Testis (tissue), 2 donors: ENCODE measurements at regions not wholly inside any gene's neighbourhood (a gene's known extent, or its start where the extent isn't known, plus 50 kb on each side); places are given as distances from the start of the nearest gene placed in this dataset.

ENCODE experiments used
- DNase-seq: peaks from one replicate; pipeline ENCODE4 v3.0.0-alpha.2; 2019
- H3K27ac ChIP-seq, 2 donors: fragments of 200-600 bp; sonication (generic); one replicate each; pipeline ENCODE4 v1.5.1; 2019
- H3K27me3 ChIP-seq: fragments of 200-600 bp; sonication (generic); one replicate; pipeline ENCODE4 v1.5.1; 2019
- H3K36me3 ChIP-seq: fragments of 200-600 bp; sonication (generic); one replicate; pipeline ENCODE4 v1.5.1; 2017; ENCODE audit warnings: low read depth; ENCODE audit errors: missing control alignments
- H3K4me1 ChIP-seq: fragments of 200-600 bp; sonication (generic); one replicate; pipeline ENCODE4 v1.5.1; 2019
- H3K4me3 ChIP-seq, 2 donors: fragments of 200-600 bp; sonication (generic); one replicate each; pipeline ENCODE4 v1.5.1; 2017 to 2019
- H3K9me3 ChIP-seq: fragments of 200-600 bp; sonication (generic); one replicate; pipeline ENCODE4 v1.5.1; 2017
- POLR2A ChIP-seq: fragments of 450-650 bp; IDR thresholded peaks from one replicate; pipeline ENCODE4 v1.6.1; 2017; ENCODE audit warnings: antibody characterized with exemption, mild to moderate bottlenecking, moderate library complexity
- WGBS, 2 donors: methylation state at CpG; one replicate each; pipeline ENCODE4 v1.1.5; 2018; 5-methylcytosine and 5-hydroxymethylcytosine counted together
- intact Hi-C: fragments of 100-400 bp; cut with DNase I; formaldehyde crosslinking; loops from one replicate; pipeline ENCODE4 v1.15.1; 2023; ENCODE audit warnings: low total_unique reads
- TF ChIP-seq, protein P1 (sequence below), 3 experiments: fragments of 450-650 bp in 2 of 3; fragments of 200-600 bp in 1 of 3; sonication (generic) in 1 of 3; IDR thresholded peaks; one replicate each; pipeline ENCODE4 v1.5.1; 2016 to 2019; ENCODE audit warnings: antibody characterized with exemption in 3 of 3, mild to moderate bottlenecking in 2 of 3, moderate library complexity in 1 of 3

DNA sequence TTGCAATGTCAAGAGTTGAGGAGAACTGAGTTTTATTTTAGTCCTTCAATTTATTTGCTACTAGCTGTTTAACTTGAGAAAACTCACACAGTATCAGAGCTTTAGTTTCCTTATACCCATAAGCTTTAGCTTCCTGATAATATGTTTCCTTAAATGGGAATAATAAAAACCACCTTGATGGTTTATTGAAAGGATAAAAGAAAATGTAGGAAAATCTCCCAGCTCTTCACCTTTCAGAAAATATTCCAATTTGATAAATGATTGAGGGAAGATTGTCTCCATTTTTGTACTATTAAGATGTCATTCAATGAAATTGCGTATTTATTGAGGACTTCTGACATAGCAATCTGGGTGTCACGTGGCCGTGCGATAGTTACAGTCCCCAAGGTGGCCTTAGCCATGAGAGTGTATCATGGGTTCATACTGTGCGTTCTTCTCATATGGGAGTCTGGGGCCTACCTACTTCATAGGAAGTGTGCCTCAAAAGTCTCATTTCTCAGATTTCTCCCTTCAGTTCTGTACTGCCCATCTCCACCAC is 296.3 kb upstream of the BMP2 start:
- Histone ChIP-seq H3K27me3 (no peaks in the 10 kb centered on the region), H3K4me1 (no peaks in the 10 kb centered on the region), H3K27ac (no peak overlapping the region), H3K9me3 (no peaks in the 10 kb centered on the region), H3K36me3 (no peaks in the 10 kb centered on the region), H3K4me3 (no peak overlapping the region)
- DNase-seq: no peak
- intact Hi-C loops: no loop called here
- 92 to 97% methylated on average over 5 of the region's 5 CpGs for WGBS, 2 donors
- TF ChIP-seq, protein P1, sequence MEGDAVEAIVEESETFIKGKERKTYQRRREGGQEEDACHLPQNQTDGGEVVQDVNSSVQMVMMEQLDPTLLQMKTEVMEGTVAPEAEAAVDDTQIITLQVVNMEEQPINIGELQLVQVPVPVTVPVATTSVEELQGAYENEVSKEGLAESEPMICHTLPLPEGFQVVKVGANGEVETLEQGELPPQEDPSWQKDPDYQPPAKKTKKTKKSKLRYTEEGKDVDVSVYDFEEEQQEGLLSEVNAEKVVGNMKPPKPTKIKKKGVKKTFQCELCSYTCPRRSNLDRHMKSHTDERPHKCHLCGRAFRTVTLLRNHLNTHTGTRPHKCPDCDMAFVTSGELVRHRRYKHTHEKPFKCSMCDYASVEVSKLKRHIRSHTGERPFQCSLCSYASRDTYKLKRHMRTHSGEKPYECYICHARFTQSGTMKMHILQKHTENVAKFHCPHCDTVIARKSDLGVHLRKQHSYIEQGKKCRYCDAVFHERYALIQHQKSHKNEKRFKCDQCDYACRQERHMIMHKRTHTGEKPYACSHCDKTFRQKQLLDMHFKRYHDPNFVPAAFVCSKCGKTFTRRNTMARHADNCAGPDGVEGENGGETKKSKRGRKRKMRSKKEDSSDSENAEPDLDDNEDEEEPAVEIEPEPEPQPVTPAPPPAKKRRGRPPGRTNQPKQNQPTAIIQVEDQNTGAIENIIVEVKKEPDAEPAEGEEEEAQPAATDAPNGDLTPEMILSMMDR (IDR thresholded peaks at IDR 0.05): no peak
- TF ChIP-seq POLR2A: no peak

DNA sequence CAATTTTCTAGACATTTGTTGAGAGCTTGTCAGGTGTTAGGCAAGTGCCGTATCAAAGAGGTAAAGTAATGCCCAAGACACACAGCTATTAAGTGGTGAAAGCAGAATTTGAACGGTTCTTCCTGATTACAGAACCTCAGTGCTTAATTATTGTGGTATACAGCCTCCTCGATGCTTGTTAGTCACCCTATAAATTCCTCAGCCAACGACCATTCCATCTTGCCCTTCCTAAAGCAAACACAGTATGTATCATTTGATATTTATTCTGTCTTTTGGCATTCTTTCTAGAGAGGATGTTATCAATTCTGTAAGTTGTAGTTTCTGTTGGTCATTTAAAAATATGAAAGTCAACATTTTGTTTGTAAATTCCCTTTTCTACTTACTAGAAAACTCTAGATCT is 297.8 kb upstream of the BMP2 start:
- DNase-seq: no peak
- Histone ChIP-seq H3K36me3 (no peaks in the 10 kb centered on the region), H3K27ac (no peak overlapping the region), H3K9me3 (no peaks in the 10 kb centered on the region), H3K27me3 (no peaks in the 10 kb centered on the region), H3K4me3 (no peak overlapping the region), H3K4me1 (no peaks in the 10 kb centered on the region)
- intact Hi-C loops: no loop called here
- no peak for TF ChIP-seq POLR2A
- TF ChIP-seq, protein P1 (IDR thresholded peaks at IDR 0.05): no peak
- 64 to 67% methylated on average over 4 of the region's 4 CpGs for WGBS, 2 donors

DNA sequence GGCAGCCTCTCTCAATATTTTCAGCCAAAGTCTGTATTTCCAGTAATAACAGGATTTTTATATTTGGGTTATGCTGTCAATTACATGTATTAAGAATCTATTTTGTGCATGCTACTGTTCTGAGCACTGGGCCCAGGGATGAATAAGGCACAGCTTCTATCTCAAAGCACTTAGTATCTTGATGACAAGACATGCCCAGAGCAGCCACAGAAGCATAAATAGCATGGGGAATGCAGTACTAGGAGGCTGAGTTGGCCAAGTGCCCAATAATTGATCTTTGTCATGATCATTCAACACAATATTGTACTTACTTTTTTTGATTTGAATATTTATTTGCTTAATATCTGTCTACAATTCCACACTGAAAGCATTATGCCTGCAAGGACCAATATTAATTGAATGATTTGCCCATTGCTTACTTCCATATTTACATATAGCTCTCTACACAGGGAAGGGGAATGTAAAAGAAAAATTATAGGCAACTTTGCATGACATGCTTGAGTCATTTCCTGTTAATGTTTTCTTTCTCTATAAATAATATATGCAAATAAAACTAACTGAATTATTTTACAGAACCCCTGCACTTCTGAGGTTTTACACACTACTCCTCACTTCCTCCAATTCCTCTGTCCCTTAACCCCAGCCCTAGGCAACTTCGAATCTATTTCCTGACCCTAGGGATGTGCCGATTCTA is 298.9 kb upstream of the BMP2 start:
- H3K4me3 ChIP-seq: no peak overlapping the region
- intact Hi-C loops: no loop called here
- TF ChIP-seq, protein P1 (IDR thresholded peaks at IDR 0.05): no peak
- TF ChIP-seq POLR2A: no peak
- H3K36me3 ChIP-seq: no peaks in the 10 kb centered on the region
- no peak for DNase-seq
- H3K27ac ChIP-seq: no peak overlapping the region
- WGBS, 2 donors: 72 to 74% methylated on average over 2 of the region's 2 CpGs
- H3K4me1 ChIP-seq: no peaks in the 10 kb centered on the region
- no peaks in the 10 kb centered on the region for H3K27me3 ChIP-seq
- no peaks in the 10 kb centered on the region for H3K9me3 ChIP-seq

DNA sequence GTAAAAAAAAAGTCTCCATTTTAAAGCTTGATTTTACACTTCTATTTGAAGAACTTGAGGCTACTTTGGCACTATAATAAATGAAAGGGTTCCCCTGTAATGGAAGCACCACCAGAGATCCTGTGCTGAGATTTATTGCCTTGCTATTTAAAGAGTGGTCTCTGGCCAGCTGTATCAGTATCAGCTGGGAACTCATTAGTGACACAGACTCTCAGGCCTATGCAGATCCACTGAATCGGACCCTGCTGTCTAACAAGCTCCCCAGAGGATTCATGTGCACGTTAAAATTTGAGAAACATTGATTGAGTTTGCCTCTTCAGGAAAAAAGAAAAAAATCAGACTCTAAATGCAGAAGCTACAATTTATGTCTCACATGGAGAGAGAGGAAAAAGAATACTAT is 299.9 kb upstream of the BMP2 start:
- Histone ChIP-seq H3K27me3 (no peaks in the 10 kb centered on the region), H3K27ac (no peak overlapping the region), H3K4me3 (no peak overlapping the region), H3K36me3 (no peaks in the 10 kb centered on the region), H3K4me1 (no peaks in the 10 kb centered on the region), H3K9me3 (no peaks in the 10 kb centered on the region)
- TF ChIP-seq POLR2A: no peak
- TF ChIP-seq, protein P1 (IDR thresholded peaks at IDR 0.05): no peak
- no peak for DNase-seq
- intact Hi-C loops: no loop called here
- WGBS, 2 donors: 32 to 44% methylated on average over 2 of the region's 2 CpGs
